OCI-LY3 (cell line): ENCODE measurements at regions not wholly inside any gene's neighbourhood (a gene's known extent, or its start where the extent isn't known, plus 50 kb on each side); places are given as distances from the start of the nearest gene placed in this dataset.

ENCODE experiments used
- EZH2phosphoT487 ChIP-seq: fragments of 200-600 bp; shearing (Covaris generic); IDR thresholded peaks from 2 replicates; pipeline ENCODE4 v1.6.1; 2018; ENCODE audit warnings: antibody characterized with exemption, mixed run types, low read depth
- TF ChIP-seq, protein P1 (sequence below): fragments of 200-600, 300-600 bp; sonication (generic); IDR thresholded peaks from 2 replicates; pipeline ENCODE4 v1.5.1; 2014; ENCODE audit warnings: antibody characterized with exemption, low read length, low read depth

DNA sequence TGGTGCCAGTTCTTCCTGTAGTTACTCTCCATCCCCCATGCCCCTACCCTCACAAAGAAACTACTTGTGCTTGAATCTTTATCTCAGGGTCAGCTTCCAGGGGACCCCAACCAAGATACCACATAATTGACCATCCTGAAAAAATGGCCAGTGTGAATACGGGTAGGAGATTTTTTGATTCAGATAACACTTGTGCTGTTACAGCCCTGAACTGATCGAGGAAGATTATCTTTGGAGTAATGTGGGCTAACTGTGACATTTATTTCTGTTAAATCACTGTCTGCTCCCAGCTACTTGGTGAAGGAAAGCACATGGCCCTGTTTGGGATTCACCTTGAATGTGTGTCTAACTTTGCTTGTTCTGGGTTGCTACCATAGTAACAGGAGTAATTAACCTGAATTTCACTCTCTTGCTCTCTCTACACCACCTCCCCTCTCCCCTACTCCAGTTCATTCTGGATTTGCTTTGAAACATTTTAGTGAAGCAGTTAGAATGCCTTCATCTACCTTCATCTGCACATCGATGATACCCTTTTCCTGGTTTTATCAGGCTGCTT is 219.6 kb upstream of the CHD6 start:
- TF ChIP-seq, protein P1, sequence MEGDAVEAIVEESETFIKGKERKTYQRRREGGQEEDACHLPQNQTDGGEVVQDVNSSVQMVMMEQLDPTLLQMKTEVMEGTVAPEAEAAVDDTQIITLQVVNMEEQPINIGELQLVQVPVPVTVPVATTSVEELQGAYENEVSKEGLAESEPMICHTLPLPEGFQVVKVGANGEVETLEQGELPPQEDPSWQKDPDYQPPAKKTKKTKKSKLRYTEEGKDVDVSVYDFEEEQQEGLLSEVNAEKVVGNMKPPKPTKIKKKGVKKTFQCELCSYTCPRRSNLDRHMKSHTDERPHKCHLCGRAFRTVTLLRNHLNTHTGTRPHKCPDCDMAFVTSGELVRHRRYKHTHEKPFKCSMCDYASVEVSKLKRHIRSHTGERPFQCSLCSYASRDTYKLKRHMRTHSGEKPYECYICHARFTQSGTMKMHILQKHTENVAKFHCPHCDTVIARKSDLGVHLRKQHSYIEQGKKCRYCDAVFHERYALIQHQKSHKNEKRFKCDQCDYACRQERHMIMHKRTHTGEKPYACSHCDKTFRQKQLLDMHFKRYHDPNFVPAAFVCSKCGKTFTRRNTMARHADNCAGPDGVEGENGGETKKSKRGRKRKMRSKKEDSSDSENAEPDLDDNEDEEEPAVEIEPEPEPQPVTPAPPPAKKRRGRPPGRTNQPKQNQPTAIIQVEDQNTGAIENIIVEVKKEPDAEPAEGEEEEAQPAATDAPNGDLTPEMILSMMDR, result no peak
- no peak for TF ChIP-seq EZH2phosphoT487
